ENCODE measurements at regions not wholly inside any gene's neighbourhood (a gene's known extent, or its start where the extent isn't known, plus 50 kb on each side); places are given as distances from the start of the nearest gene placed in this dataset.

GRCh38 chr1:96340686-96341085 lies 380.9 kb upstream of the PTBP2 start:
- no peak for TF ChIP-seq CTCF (IDR thresholded peaks at IDR 0.05; ENCODE audit: control extremely low read depth, extremely low read depth, low read depth, missing control alignments)
- ChIA-PET POLR2A (no interaction called here), CTCF (no interaction called here)
- no peak for DNase-seq (ENCODE audit: extremely low spot score)

- no peak for DNase-seq (ENCODE audit: extremely low spot score)
- TF ChIP-seq CTCF (IDR thresholded peaks at IDR 0.05; ENCODE audit: control extremely low read depth, extremely low read depth, low read depth, missing control alignments), result no peak
- ChIA-PET POLR2A (no interaction called here), CTCF (no interaction called here)
These were observed 374.9 kb upstream of the PTBP2 start for GRCh38 chr1:96346719-96347118.

- no peak for TF ChIP-seq CTCF (IDR thresholded peaks at IDR 0.05; ENCODE audit: control extremely low read depth, extremely low read depth, low read depth, missing control alignments)
- ChIA-PET CTCF (interaction anchor here (1.6 kb wide), 1 partner anchor 8 kb away, joined by 4 read pairs; no protein-coding TSS in a partner anchor), POLR2A (no interaction called here)
- DNase-seq (ENCODE audit: extremely low spot score), result no peak
These were observed 371.7 kb upstream of the PTBP2 start for GRCh38 chr1:96349896-96350295.

- no peak for TF ChIP-seq CTCF (IDR thresholded peaks at IDR 0.05; ENCODE audit: control extremely low read depth, extremely low read depth, low read depth, missing control alignments)
- CTCF ChIA-PET, result interaction anchor here (1.2 kb wide), 1 partner anchor 51 kb away, joined by 3 read pairs; no protein-coding TSS in a partner anchor
- POLR2A ChIA-PET, result no interaction called here
These were observed 368.9 kb upstream of the PTBP2 start for GRCh38 chr1:96352733-96353132.

GRCh38 chr1:96355521-96355920 lies 366.1 kb upstream of the PTBP2 start:
- ChIA-PET POLR2A (no interaction called here), CTCF (interaction anchor here (1.2 kb wide), 1 partner anchor 25 kb away, joined by 3 read pairs; no protein-coding TSS in a partner anchor)
- no peak for TF ChIP-seq CTCF (IDR thresholded peaks at IDR 0.05; ENCODE audit: control extremely low read depth, extremely low read depth, low read depth, missing control alignments)
- DNase-seq (ENCODE audit: extremely low spot score), result no peak

More at GRCh38 chr1:96352733-96353132, 368.9 kb upstream of the PTBP2 start:
- DNase-seq (ENCODE audit: extremely low spot score), result no peak

- TF ChIP-seq CTCF (IDR thresholded peaks at IDR 0.05; ENCODE audit: control extremely low read depth, extremely low read depth, low read depth, missing control alignments), result no peak
- no peak for DNase-seq (ENCODE audit: extremely low spot score)
- CTCF ChIA-PET, result interaction anchor here (1.2 kb wide), 1 partner anchor 25 kb away, joined by 3 read pairs; no protein-coding TSS in a partner anchor
- POLR2A ChIA-PET, result no interaction called here
These were observed 365.6 kb upstream of the PTBP2 start for GRCh38 chr1:96355961-96356360.

All from GM10248 (cell line).